ENCODE measurements at regions not wholly inside any gene's neighbourhood (a gene's known extent, or its start where the extent isn't known, plus 50 kb on each side); places are given as distances from the start of the nearest gene placed in this dataset.
A peak's percentile ranks its signal among the peaks of the same experiment; 100 is the strongest.

GRCh38 chr20:21902391-21902790 is 196.9 kb downstream of the PAX1 start:
- Histone ChIP-seq H3K4me1 (ENCODE audit: control insufficient read depth, insufficient read depth, low read length) (peaks cover 4% of the 10 kb centered on the region), H3K9me3 (ENCODE audit: control insufficient read depth, low read length) (peaks cover 3% of the 10 kb centered on the region), H3K36me3 (ENCODE audit: control insufficient read depth, insufficient read depth, low read length, severe bottlenecking) (no peaks in the 10 kb centered on the region), H3K9ac (ENCODE audit: low read length) (no peak overlapping the region), H3K4me3 (ENCODE audit: low read length) (no peak overlapping the region), H3K27me3 (replicated peaks; ENCODE audit: control insufficient read depth, insufficient read depth, low read length) (no peaks in the 10 kb centered on the region)
- no peak for DNase-seq (ENCODE audit: low read depth)

GRCh38 chr20:21901470-21902275 is 196.2 kb downstream of the PAX1 start:
- Histone ChIP-seq H3K4me3 (ENCODE audit: low read length) (no peak overlapping the region), H3K36me3 (ENCODE audit: control insufficient read depth, insufficient read depth, low read length, severe bottlenecking) (no peaks in the 10 kb centered on the region), H3K27me3 (replicated peaks; ENCODE audit: control insufficient read depth, insufficient read depth, low read length) (no peaks in the 10 kb centered on the region), H3K9ac (ENCODE audit: low read length) (no peak overlapping the region), H3K9me3 (ENCODE audit: control insufficient read depth, low read length) (peaks cover 2% of the 10 kb centered on the region), H3K4me1 (ENCODE audit: control insufficient read depth, insufficient read depth, low read length) (peaks cover 4% of the 10 kb centered on the region)
- DNase-seq (ENCODE audit: low read depth), result no peak

- Histone ChIP-seq H3K4me3 (ENCODE audit: low read length) (no peak overlapping the region), H3K9me3 (ENCODE audit: control insufficient read depth, low read length) (no peaks in the 10 kb centered on the region), H3K9ac (ENCODE audit: low read length) (no peak overlapping the region), H3K27me3 (replicated peaks; ENCODE audit: control insufficient read depth, insufficient read depth, low read length) (no peaks in the 10 kb centered on the region), H3K36me3 (ENCODE audit: control insufficient read depth, insufficient read depth, low read length, severe bottlenecking) (no peaks in the 10 kb centered on the region), H3K4me1 (ENCODE audit: control insufficient read depth, insufficient read depth, low read length) (peaks cover 4% of the 10 kb centered on the region)
- no peak for DNase-seq (ENCODE audit: low read depth)
These were observed 195.0 kb downstream of the PAX1 start for GRCh38 chr20:21900431-21900830.

GRCh38 chr20:21874921-21875320 is 169.5 kb downstream of the PAX1 start:
- Histone ChIP-seq H3K4me3 (ENCODE audit: low read length) (no peak overlapping the region), H3K36me3 (ENCODE audit: control insufficient read depth, insufficient read depth, low read length, severe bottlenecking) (no peaks in the 10 kb centered on the region), H3K9ac (ENCODE audit: low read length) (no peak overlapping the region), H3K27me3 (replicated peaks; ENCODE audit: control insufficient read depth, insufficient read depth, low read length) (no peaks in the 10 kb centered on the region), H3K9me3 (ENCODE audit: control insufficient read depth, low read length) (peaks cover 3% of the 10 kb centered on the region), H3K4me1 (ENCODE audit: control insufficient read depth, insufficient read depth, low read length) (no peaks in the 10 kb centered on the region)
- DNase-seq (ENCODE audit: low read depth), result no peak

GRCh38 chr20:21874127-21874526 is 168.7 kb downstream of the PAX1 start:
- no peaks in the 10 kb centered on the region for H3K27me3 ChIP-seq (replicated peaks; ENCODE audit: control insufficient read depth, insufficient read depth, low read length)

GRCh38 chr20:21873291-21873690 is 167.8 kb downstream of the PAX1 start:
- Histone ChIP-seq H3K27me3 (replicated peaks; ENCODE audit: control insufficient read depth, insufficient read depth, low read length) (no peaks in the 10 kb centered on the region), H3K36me3 (ENCODE audit: control insufficient read depth, insufficient read depth, low read length, severe bottlenecking) (no peaks in the 10 kb centered on the region), H3K4me1 (ENCODE audit: control insufficient read depth, insufficient read depth, low read length) (peaks cover 7% of the 10 kb centered on the region), H3K9me3 (ENCODE audit: control insufficient read depth, low read length) (peaks cover 3% of the 10 kb centered on the region), H3K9ac (ENCODE audit: low read length) (no peak overlapping the region), H3K4me3 (ENCODE audit: low read length) (no peak overlapping the region)
- no peak for DNase-seq (ENCODE audit: low read depth)

More at GRCh38 chr20:21874127-21874526, 168.7 kb downstream of the PAX1 start:
- DNase-seq (ENCODE audit: low read depth), result no peak
- H3K9me3 ChIP-seq (ENCODE audit: control insufficient read depth, low read length), result peaks cover 3% of the 10 kb centered on the region
- H3K4me3 ChIP-seq (ENCODE audit: low read length), result no peak overlapping the region
- no peaks in the 10 kb centered on the region for H3K4me1 ChIP-seq (ENCODE audit: control insufficient read depth, insufficient read depth, low read length)
- no peak overlapping the region for H3K9ac ChIP-seq (ENCODE audit: low read length)
- H3K36me3 ChIP-seq (ENCODE audit: control insufficient read depth, insufficient read depth, low read length, severe bottlenecking), result no peaks in the 10 kb centered on the region

- Histone ChIP-seq H3K4me3 (ENCODE audit: low read length) (no peak overlapping the region), H3K9me3 (ENCODE audit: control insufficient read depth, low read length) (peaks cover 3% of the 10 kb centered on the region), H3K27me3 (replicated peaks; ENCODE audit: control insufficient read depth, insufficient read depth, low read length) (no peaks in the 10 kb centered on the region), H3K9ac (ENCODE audit: low read length) (no peak overlapping the region), H3K36me3 (ENCODE audit: control insufficient read depth, insufficient read depth, low read length, severe bottlenecking) (no peaks in the 10 kb centered on the region), H3K4me1 (ENCODE audit: control insufficient read depth, insufficient read depth, low read length) (peaks cover 29% of the 10 kb centered on the region)
- no peak for DNase-seq (ENCODE audit: low read depth)
These were observed 162.3 kb downstream of the PAX1 start for GRCh38 chr20:21867811-21868210.

- no peaks in the 10 kb centered on the region for H3K27me3 ChIP-seq (replicated peaks; ENCODE audit: control insufficient read depth, insufficient read depth, low read length)
- no peak overlapping the region for H3K4me3 ChIP-seq (ENCODE audit: low read length)
- peaks cover 1% of the 10 kb centered on the region for H3K9me3 ChIP-seq (ENCODE audit: control insufficient read depth, low read length)
- no peak overlapping the region for H3K9ac ChIP-seq (ENCODE audit: low read length)
- no peaks in the 10 kb centered on the region for H3K36me3 ChIP-seq (ENCODE audit: control insufficient read depth, insufficient read depth, low read length, severe bottlenecking)
- no peak for DNase-seq (ENCODE audit: low read depth)
- H3K4me1 ChIP-seq (ENCODE audit: control insufficient read depth, insufficient read depth, low read length), result peaks cover 33% of the 10 kb centered on the region
These were observed 161.9 kb downstream of the PAX1 start for GRCh38 chr20:21867353-21867752.

GRCh38 chr20:21862956-21863355 is 157.5 kb downstream of the PAX1 start:
- Histone ChIP-seq H3K4me3 (ENCODE audit: low read length) (no peak overlapping the region), H3K36me3 (ENCODE audit: control insufficient read depth, insufficient read depth, low read length, severe bottlenecking) (no peaks in the 10 kb centered on the region), H3K27me3 (replicated peaks; ENCODE audit: control insufficient read depth, insufficient read depth, low read length) (no peaks in the 10 kb centered on the region), H3K4me1 (ENCODE audit: control insufficient read depth, insufficient read depth, low read length) (peaks cover 22% of the 10 kb centered on the region), H3K9me3 (ENCODE audit: control insufficient read depth, low read length) (no peaks in the 10 kb centered on the region), H3K9ac (ENCODE audit: low read length) (no peak overlapping the region)
- no peak for DNase-seq (ENCODE audit: low read depth)

GRCh38 chr20:21862259-21862946 is 156.9 kb downstream of the PAX1 start:
- Histone ChIP-seq H3K27me3 (replicated peaks; ENCODE audit: control insufficient read depth, insufficient read depth, low read length) (no peaks in the 10 kb centered on the region), H3K4me3 (ENCODE audit: low read length) (peak overlapping the region; percentile 18), H3K36me3 (ENCODE audit: control insufficient read depth, insufficient read depth, low read length, severe bottlenecking) (no peaks in the 10 kb centered on the region), H3K4me1 (ENCODE audit: control insufficient read depth, insufficient read depth, low read length) (peaks cover 18% of the 10 kb centered on the region), H3K9ac (ENCODE audit: low read length) (no peak overlapping the region), H3K9me3 (ENCODE audit: control insufficient read depth, low read length) (no peaks in the 10 kb centered on the region)
- DNase-seq (ENCODE audit: low read depth), result no peak

- no peak for DNase-seq (ENCODE audit: low read depth)
- H3K36me3 ChIP-seq (ENCODE audit: control insufficient read depth, insufficient read depth, low read length, severe bottlenecking), result no peaks in the 10 kb centered on the region
- H3K4me3 ChIP-seq (ENCODE audit: low read length), result no peak overlapping the region
- H3K9ac ChIP-seq (ENCODE audit: low read length), result no peak overlapping the region
- H3K27me3 ChIP-seq (replicated peaks; ENCODE audit: control insufficient read depth, insufficient read depth, low read length), result no peaks in the 10 kb centered on the region
- H3K9me3 ChIP-seq (ENCODE audit: control insufficient read depth, low read length), result peaks cover 9% of the 10 kb centered on the region
- peaks cover 14% of the 10 kb centered on the region for H3K4me1 ChIP-seq (ENCODE audit: control insufficient read depth, insufficient read depth, low read length)
These were observed 135.5 kb downstream of the PAX1 start for GRCh38 chr20:21840991-21841390.
